ENCODE measurements at regions not wholly inside any gene's neighbourhood (a gene's known extent, or its start where the extent isn't known, plus 50 kb on each side); places are given as distances from the start of the nearest gene placed in this dataset.
A peak's percentile ranks its signal among the peaks of the same experiment; 100 is the strongest.
"Not testable (repeated sequence)": the region's sequence is repeated elsewhere in the genome, so short reads cannot be mapped to it uniquely, and the experiment has no call there.

GRCh38 chr3:167031364-167032049, 348.6 kb downstream of the ZBBX start:
- no peaks in the 10 kb centered on the region for H3K4me1 ChIP-seq
- TF ChIP-seq CTCF (IDR thresholded peaks at IDR 0.05) = no peak
- DNase-seq (no peak), ATAC-seq (no peak)
- no peaks in the 10 kb centered on the region for H3K36me3 ChIP-seq
- H3K9me3 ChIP-seq = no peaks in the 10 kb centered on the region
- WGBS, 2 donors = 36 to 58% methylated on average over 12 of the region's 12 CpGs
- peaks cover 0 to 4% (median 0%) of the 10 kb centered on the region in 7 donors for H3K27me3 ChIP-seq
- H3K27ac ChIP-seq = no peak overlapping the region
- no peak overlapping the region for H3K4me3 ChIP-seq
- intact Hi-C loops (cut with DNase I) = no loop called here

- ATAC-seq (no peak), DNase-seq (no peak)
- no peaks in the 10 kb centered on the region for H3K4me1 ChIP-seq
- 57 to 62% methylated on average over 4 of the region's 4 CpGs for WGBS, 2 donors
- H3K9me3 ChIP-seq = no peaks in the 10 kb centered on the region
- no peak overlapping the region for H3K27ac ChIP-seq
- no peak for TF ChIP-seq CTCF (IDR thresholded peaks at IDR 0.05)
- intact Hi-C loops (cut with DNase I) = no loop called here
- peaks cover 0 to 4% (median 0%) of the 10 kb centered on the region in 7 donors for H3K27me3 ChIP-seq
- H3K36me3 ChIP-seq = no peaks in the 10 kb centered on the region
- H3K4me3 ChIP-seq = no peak overlapping the region
These were observed 349.9 kb downstream of the ZBBX start for GRCh38 chr3:167030082-167030725.

- H3K36me3 ChIP-seq; H3K4me3 ChIP-seq; ATAC-seq; H3K27me3 ChIP-seq; intact Hi-C loops (cut with DNase I); H3K4me1 ChIP-seq; H3K9me3 ChIP-seq; DNase-seq; H3K27ac ChIP-seq: not testable (repeated sequence)
- 88 to 89% methylated on average over 2 of the region's 2 CpGs for WGBS, 2 donors
These were observed 360.6 kb downstream of the ZBBX start for GRCh38 chr3:167019503-167019902.

GRCh38 chr3:167018591-167019111, 361.4 kb downstream of the ZBBX start:
- WGBS, 2 donors = 96 to 98% methylated on average over 31 to 34 of the region's 34 CpGs
- H3K27me3 ChIP-seq; H3K4me1 ChIP-seq; ATAC-seq; H3K36me3 ChIP-seq; H3K9me3 ChIP-seq; H3K27ac ChIP-seq; H3K4me3 ChIP-seq; intact Hi-C loops (cut with DNase I): not testable (repeated sequence)
- peak in 1 of 2 donors; percentile 11 for DNase-seq

- Histone ChIP-seq H3K9me3 (peaks cover 0 to 12% (median 0%) of the 10 kb centered on the region in 11 donors), H3K27me3 (no peaks in the 10 kb centered on the region), H3K27ac (no peak overlapping the region), H3K4me3 (no peak overlapping the region), H3K4me1 (no peaks in the 10 kb centered on the region), H3K36me3 (no peaks in the 10 kb centered on the region)
- ATAC-seq (no peak), DNase-seq (no peak)
- intact Hi-C loops (cut with DNase I) = no loop called here
- TF ChIP-seq CTCF (IDR thresholded peaks at IDR 0.05) = no peak
- 73 to 76% methylated on average over 1 of the region's 1 CpG for WGBS, 2 donors
These were observed 367.4 kb downstream of the ZBBX start for GRCh38 chr3:167012691-167013090.
